ENCODE measurements at regions not wholly inside any gene's neighbourhood (a gene's known extent, or its start where the extent isn't known, plus 50 kb on each side); places are given as distances from the start of the nearest gene placed in this dataset.
"Not testable (repeated sequence)": the region's sequence is repeated elsewhere in the genome, so short reads cannot be mapped to it uniquely, and the experiment has no call there.

DNA sequence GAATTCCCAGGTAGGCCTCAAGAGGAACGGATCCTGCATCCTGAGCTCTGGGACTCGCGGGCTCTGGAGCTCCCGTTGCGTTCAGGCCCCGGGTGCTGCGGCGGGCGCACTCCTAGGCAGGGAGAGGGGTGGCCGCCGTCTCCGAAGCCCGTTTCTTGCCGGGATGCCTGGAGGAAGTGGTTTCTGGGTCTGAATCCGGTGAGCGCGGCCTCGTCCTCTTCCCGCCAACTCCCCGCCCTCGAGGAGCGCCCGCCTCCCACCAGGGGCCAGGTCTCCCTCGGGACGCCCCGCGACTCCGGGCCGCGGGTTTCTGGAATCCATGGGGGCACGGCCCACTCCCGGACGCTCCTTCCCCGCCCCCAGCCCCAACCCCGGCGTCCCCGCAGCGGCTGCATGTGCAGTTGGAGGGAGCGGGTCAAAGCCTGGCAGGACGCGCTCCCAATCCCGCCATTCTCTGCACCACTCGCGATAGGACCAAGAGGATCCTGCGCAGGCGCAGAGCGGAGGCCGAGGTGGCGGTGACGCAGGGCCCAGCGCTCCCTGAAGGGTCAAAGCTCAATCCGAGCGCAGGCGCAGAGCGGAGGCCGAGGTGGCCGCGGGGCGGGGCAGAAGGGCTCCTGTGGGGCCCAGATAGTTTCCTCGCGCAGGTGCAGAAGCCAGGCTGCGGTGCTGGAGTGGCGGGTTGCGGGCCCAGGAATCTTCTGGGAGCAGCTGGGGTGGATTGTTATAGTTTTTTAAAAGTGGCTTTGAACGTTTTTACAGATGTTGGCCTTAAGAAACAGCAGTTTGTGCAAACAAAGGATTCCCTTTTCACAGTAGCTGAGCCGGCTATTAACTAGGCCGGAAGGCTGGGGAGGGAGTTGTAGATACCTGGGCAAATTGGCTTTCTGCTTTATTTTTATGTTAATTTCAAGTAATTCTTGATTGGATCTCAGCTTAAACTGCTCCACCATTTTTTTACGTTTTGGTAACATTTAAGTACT is 796.4 kb downstream of the AACS start:
- Mint-ChIP-seq H3K4me3 (no peak overlapping the region), H3K4me1 (no peaks in the 10 kb centered on the region), H3K27me3 (ENCODE audit: low read depth) (peaks cover 7% of the 10 kb centered on the region), H3K36me3 (peaks cover 68% of the 10 kb centered on the region), H3K9me3 (peaks cover 80% of the 10 kb centered on the region), H3K27ac (no peak overlapping the region)
- CTCF ChIA-PET = no interaction called here
- POLR2A ChIA-PET = no interaction called here
- TF ChIP-seq, protein P1, sequence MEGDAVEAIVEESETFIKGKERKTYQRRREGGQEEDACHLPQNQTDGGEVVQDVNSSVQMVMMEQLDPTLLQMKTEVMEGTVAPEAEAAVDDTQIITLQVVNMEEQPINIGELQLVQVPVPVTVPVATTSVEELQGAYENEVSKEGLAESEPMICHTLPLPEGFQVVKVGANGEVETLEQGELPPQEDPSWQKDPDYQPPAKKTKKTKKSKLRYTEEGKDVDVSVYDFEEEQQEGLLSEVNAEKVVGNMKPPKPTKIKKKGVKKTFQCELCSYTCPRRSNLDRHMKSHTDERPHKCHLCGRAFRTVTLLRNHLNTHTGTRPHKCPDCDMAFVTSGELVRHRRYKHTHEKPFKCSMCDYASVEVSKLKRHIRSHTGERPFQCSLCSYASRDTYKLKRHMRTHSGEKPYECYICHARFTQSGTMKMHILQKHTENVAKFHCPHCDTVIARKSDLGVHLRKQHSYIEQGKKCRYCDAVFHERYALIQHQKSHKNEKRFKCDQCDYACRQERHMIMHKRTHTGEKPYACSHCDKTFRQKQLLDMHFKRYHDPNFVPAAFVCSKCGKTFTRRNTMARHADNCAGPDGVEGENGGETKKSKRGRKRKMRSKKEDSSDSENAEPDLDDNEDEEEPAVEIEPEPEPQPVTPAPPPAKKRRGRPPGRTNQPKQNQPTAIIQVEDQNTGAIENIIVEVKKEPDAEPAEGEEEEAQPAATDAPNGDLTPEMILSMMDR (IDR thresholded peaks at IDR 0.05) = no peak
- DNase-seq (ENCODE audit: low spot score) (no peak), ATAC-seq (no peak)

DNA sequence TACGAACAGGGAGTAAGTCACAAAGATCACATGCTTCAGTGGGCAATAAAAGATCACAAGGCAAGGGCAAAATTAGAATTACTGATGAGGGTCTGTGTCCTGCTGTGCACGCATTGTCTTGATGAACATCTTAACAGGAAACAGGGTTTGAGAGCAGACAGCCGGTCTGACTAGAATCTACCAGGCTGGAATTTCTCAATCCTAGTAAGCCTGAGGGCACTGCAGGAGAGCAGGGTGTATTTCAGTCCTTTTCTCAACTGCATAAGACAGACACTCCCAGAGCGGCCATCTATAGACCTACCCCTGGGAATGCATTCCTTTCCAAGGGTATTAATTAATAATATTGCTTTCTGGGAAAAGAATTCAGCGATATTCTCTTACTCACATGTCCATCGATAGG is 800.0 kb downstream of the AACS start:
- CTCF ChIA-PET; H3K27me3 Mint-ChIP-seq (ENCODE audit: low read depth); DNase-seq (ENCODE audit: low spot score); ATAC-seq; H3K27ac Mint-ChIP-seq; H3K4me1 Mint-ChIP-seq; H3K4me3 Mint-ChIP-seq: not testable (repeated sequence)
- Mint-ChIP-seq H3K9me3 (peaks cover 81% of the 10 kb centered on the region), H3K36me3 (peaks cover 59% of the 10 kb centered on the region)
- POLR2A ChIA-PET = interaction anchor here (0.5 kb wide), 1 partner anchor 1037 kb away, joined by 5 read pairs; no protein-coding TSS in a partner anchor

DNA sequence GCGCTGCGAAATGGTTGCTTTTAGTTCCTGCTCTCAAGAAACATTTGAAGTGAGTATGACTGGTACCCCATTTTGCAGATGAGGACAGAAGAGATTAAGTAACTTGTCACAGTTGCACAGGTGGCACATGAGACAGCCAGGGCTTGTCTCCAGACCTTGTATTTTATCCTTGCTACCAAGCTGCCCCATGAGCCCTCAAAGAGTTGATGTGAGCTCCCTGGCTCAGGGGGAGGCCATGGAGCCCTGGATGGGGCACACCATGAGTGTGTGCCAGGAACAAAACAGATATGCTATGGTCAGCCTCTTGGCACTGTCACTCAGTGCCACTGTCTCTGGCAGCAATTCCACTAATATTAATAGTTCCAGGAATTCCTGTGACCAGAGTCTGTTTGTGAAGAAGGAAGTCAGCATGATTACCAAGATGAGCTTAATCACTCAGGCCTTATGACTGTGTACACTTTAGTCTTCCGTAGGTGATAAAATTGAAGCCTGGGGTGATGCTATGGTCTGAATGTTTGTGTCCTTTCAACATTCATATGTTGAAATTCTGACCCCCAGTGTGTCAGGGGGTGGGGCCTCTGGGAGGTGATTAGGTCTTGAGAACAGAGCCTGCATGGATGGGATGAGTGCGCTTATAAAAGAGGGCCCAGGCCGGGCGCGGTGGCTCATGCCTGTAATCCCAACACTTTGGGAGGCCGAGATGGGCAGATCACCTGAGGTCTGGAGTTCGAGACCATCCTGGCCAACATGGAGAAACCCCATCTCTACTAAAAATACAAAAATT is 806.8 kb downstream of the AACS start:
- Mint-ChIP-seq H3K27me3 (ENCODE audit: low read depth) (peaks cover 9% of the 10 kb centered on the region), H3K4me3 (no peak overlapping the region), H3K9me3 (peaks cover 76% of the 10 kb centered on the region), H3K36me3 (peaks cover 61% of the 10 kb centered on the region), H3K27ac (no peak overlapping the region), H3K4me1 (no peaks in the 10 kb centered on the region)
- TF ChIP-seq ZNF263 (CRISPR knock-in tag; IDR thresholded peaks at IDR 0.05; ENCODE audit: low read depth) (no peak), GRHL2 (CRISPR knock-in tag; IDR thresholded peaks at IDR 0.05; ENCODE audit: insufficient replicate concordance, severe bottlenecking) (no peak), TEAD4 (CRISPR knock-in tag; IDR thresholded peaks at IDR 0.05) (no peak), NFE2L1 (CRISPR knock-in tag; IDR thresholded peaks at IDR 0.05) (no peak), JUN (CRISPR knock-in tag; IDR thresholded peaks at IDR 0.05) (no peak), OVOL2 (CRISPR knock-in tag; IDR thresholded peaks at IDR 0.05; ENCODE audit: borderline replicate concordance) (no peak), FOXP1 (CRISPR knock-in tag; IDR thresholded peaks at IDR 0.05; ENCODE audit: borderline replicate concordance) (no peak), TEAD1 (CRISPR knock-in tag; IDR thresholded peaks at IDR 0.05) (no peak)
- TF ChIP-seq, protein P2, sequence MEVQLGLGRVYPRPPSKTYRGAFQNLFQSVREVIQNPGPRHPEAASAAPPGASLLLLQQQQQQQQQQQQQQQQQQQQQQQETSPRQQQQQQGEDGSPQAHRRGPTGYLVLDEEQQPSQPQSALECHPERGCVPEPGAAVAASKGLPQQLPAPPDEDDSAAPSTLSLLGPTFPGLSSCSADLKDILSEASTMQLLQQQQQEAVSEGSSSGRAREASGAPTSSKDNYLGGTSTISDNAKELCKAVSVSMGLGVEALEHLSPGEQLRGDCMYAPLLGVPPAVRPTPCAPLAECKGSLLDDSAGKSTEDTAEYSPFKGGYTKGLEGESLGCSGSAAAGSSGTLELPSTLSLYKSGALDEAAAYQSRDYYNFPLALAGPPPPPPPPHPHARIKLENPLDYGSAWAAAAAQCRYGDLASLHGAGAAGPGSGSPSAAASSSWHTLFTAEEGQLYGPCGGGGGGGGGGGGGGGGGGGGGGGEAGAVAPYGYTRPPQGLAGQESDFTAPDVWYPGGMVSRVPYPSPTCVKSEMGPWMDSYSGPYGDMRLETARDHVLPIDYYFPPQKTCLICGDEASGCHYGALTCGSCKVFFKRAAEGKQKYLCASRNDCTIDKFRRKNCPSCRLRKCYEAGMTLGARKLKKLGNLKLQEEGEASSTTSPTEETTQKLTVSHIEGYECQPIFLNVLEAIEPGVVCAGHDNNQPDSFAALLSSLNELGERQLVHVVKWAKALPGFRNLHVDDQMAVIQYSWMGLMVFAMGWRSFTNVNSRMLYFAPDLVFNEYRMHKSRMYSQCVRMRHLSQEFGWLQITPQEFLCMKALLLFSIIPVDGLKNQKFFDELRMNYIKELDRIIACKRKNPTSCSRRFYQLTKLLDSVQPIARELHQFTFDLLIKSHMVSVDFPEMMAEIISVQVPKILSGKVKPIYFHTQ (CRISPR knock-in tag; IDR thresholded peaks at IDR 0.05) = no peak
- TF ChIP-seq, protein P3, sequence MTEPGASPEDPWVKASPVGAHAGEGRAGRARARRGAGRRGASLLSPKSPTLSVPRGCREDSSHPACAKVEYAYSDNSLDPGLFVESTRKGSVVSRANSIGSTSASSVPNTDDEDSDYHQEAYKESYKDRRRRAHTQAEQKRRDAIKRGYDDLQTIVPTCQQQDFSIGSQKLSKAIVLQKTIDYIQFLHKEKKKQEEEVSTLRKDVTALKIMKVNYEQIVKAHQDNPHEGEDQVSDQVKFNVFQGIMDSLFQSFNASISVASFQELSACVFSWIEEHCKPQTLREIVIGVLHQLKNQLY (CRISPR knock-in tag; IDR thresholded peaks at IDR 0.05) = no peak
- TF ChIP-seq, protein P4, sequence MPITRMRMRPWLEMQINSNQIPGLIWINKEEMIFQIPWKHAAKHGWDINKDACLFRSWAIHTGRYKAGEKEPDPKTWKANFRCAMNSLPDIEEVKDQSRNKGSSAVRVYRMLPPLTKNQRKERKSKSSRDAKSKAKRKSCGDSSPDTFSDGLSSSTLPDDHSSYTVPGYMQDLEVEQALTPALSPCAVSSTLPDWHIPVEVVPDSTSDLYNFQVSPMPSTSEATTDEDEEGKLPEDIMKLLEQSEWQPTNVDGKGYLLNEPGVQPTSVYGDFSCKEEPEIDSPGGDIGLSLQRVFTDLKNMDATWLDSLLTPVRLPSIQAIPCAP (CRISPR knock-in tag; IDR thresholded peaks at IDR 0.05) = no peak
- TF ChIP-seq, protein P5, sequence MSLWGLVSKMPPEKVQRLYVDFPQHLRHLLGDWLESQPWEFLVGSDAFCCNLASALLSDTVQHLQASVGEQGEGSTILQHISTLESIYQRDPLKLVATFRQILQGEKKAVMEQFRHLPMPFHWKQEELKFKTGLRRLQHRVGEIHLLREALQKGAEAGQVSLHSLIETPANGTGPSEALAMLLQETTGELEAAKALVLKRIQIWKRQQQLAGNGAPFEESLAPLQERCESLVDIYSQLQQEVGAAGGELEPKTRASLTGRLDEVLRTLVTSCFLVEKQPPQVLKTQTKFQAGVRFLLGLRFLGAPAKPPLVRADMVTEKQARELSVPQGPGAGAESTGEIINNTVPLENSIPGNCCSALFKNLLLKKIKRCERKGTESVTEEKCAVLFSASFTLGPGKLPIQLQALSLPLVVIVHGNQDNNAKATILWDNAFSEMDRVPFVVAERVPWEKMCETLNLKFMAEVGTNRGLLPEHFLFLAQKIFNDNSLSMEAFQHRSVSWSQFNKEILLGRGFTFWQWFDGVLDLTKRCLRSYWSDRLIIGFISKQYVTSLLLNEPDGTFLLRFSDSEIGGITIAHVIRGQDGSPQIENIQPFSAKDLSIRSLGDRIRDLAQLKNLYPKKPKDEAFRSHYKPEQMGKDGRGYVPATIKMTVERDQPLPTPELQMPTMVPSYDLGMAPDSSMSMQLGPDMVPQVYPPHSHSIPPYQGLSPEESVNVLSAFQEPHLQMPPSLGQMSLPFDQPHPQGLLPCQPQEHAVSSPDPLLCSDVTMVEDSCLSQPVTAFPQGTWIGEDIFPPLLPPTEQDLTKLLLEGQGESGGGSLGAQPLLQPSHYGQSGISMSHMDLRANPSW (CRISPR knock-in tag; conservative IDR thresholded peaks at IDR 0.05; ENCODE audit: low read depth) = no peak
- TF ChIP-seq, protein P6, sequence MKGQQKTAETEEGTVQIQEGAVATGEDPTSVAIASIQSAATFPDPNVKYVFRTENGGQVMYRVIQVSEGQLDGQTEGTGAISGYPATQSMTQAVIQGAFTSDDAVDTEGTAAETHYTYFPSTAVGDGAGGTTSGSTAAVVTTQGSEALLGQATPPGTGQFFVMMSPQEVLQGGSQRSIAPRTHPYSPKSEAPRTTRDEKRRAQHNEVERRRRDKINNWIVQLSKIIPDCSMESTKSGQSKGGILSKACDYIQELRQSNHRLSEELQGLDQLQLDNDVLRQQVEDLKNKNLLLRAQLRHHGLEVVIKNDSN (CRISPR knock-in tag; IDR thresholded peaks at IDR 0.05) = no peak
- TF ChIP-seq, protein P7, sequence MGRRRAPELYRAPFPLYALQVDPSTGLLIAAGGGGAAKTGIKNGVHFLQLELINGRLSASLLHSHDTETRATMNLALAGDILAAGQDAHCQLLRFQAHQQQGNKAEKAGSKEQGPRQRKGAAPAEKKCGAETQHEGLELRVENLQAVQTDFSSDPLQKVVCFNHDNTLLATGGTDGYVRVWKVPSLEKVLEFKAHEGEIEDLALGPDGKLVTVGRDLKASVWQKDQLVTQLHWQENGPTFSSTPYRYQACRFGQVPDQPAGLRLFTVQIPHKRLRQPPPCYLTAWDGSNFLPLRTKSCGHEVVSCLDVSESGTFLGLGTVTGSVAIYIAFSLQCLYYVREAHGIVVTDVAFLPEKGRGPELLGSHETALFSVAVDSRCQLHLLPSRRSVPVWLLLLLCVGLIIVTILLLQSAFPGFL (CRISPR knock-in tag; IDR thresholded peaks at IDR 0.05; ENCODE audit: borderline replicate concordance) = no peak
- DNase-seq (ENCODE audit: low spot score) (no peak), ATAC-seq (no peak)
- POLR2A ChIA-PET = no interaction called here
- CTCF ChIA-PET = no interaction called here
